ENCODE measurements at regions not wholly inside any gene's neighbourhood (a gene's known extent, or its start where the extent isn't known, plus 50 kb on each side); places are given as distances from the start of the nearest gene placed in this dataset.

- FAIRE-seq = no peak
Observed at GRCh38 chr3:17979911-17980310, 237.5 kb upstream of the TBC1D5 start.

DNA sequence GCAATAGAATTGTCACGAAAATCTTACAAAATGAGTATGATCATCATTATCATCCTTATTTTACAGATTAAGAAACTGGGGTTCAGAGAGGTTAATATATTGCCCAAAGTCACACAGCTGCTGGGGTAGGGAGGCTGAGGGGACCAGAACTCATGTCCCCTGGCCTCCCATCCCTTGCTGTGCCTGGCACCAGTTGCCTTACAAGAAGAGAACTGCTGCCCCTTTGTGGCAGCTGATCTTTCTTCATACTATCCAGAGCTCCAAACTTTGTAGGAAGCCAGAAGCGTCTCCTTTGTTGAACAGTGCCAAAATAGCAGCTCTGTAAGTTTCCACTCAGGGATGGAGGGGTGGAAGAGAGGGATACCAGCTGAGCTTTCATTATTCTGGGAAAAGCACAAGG is 236.8 kb upstream of the TBC1D5 start:
- TF ChIP-seq TAF1 (IDR thresholded peaks at IDR 0.05; ENCODE audit: low read depth, low read length) (no peak), POLR2A (IDR thresholded peaks at IDR 0.05; ENCODE audit: low read depth, low read length) (no peak), SPI1 (IDR thresholded peaks at IDR 0.05; ENCODE audit: low read depth, low read length) (no peak), POU2F2 (IDR thresholded peaks at IDR 0.05; ENCODE audit: low read depth, low read length) (no peak), PAX5 (IDR thresholded peaks at IDR 0.05; ENCODE audit: insufficient read depth, low read length, severe bottlenecking) (no peak), POLR2AphosphoS5 (IDR thresholded peaks at IDR 0.05; ENCODE audit: low read depth, low read length) (no peak)
- FAIRE-seq = no peak
- no peak for DNase-seq (ENCODE audit: insufficient read length, low spot score)

More at GRCh38 chr3:17979911-17980310, 237.5 kb upstream of the TBC1D5 start:
- no peak for DNase-seq (ENCODE audit: insufficient read length, low spot score)
- TF ChIP-seq TAF1 (IDR thresholded peaks at IDR 0.05; ENCODE audit: low read depth, low read length) (no peak), POU2F2 (IDR thresholded peaks at IDR 0.05; ENCODE audit: low read depth, low read length) (no peak), SPI1 (IDR thresholded peaks at IDR 0.05; ENCODE audit: low read depth, low read length) (no peak), POLR2AphosphoS5 (IDR thresholded peaks at IDR 0.05; ENCODE audit: low read depth, low read length) (no peak)

DNA sequence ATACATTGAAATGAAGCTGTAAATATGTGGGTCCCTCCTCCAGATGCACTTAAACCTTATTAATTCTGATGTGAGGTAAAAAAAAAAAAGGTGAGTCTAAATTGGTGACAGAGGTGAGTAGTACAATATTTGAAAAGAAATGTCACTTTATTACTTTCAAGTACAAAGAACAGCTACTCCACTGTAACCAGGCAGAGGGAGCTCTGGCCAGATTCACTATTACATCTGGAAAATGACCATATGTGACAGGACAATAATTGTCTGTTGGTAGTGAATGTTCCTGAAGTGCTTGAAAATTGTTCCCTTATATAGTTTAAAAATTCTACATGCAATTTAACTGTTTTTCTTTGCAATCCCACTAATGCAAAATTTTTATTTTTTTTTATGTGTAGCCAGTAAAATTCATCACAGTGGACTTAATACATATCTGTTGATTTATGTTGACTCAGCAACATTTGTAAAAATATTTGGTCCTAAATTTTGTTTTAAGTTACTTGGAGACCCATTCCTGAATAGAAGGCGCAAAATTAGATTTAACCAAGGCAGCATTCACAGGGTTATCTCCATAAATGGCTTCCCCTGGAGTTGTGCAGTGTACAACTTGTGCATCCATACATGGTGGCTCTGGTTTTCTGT is 231.9 kb upstream of the TBC1D5 start:
- DNase-seq (ENCODE audit: insufficient read length, low spot score) (no peak), FAIRE-seq (no peak)
- no peak for TF ChIP-seq SPI1 (IDR thresholded peaks at IDR 0.05; ENCODE audit: low read depth, low read length)
- no peak for TF ChIP-seq TAF1 (IDR thresholded peaks at IDR 0.05; ENCODE audit: low read depth, low read length)
- TF ChIP-seq POLR2AphosphoS5 (IDR thresholded peaks at IDR 0.05; ENCODE audit: low read depth, low read length) = no peak
- TF ChIP-seq POLR2A (IDR thresholded peaks at IDR 0.05; ENCODE audit: low read depth, low read length) = no peak
- TF ChIP-seq POU2F2 (IDR thresholded peaks at IDR 0.05; ENCODE audit: low read depth, low read length) = no peak
- no peak for TF ChIP-seq PAX5 (IDR thresholded peaks at IDR 0.05; ENCODE audit: insufficient read depth, low read length, severe bottlenecking)

DNA sequence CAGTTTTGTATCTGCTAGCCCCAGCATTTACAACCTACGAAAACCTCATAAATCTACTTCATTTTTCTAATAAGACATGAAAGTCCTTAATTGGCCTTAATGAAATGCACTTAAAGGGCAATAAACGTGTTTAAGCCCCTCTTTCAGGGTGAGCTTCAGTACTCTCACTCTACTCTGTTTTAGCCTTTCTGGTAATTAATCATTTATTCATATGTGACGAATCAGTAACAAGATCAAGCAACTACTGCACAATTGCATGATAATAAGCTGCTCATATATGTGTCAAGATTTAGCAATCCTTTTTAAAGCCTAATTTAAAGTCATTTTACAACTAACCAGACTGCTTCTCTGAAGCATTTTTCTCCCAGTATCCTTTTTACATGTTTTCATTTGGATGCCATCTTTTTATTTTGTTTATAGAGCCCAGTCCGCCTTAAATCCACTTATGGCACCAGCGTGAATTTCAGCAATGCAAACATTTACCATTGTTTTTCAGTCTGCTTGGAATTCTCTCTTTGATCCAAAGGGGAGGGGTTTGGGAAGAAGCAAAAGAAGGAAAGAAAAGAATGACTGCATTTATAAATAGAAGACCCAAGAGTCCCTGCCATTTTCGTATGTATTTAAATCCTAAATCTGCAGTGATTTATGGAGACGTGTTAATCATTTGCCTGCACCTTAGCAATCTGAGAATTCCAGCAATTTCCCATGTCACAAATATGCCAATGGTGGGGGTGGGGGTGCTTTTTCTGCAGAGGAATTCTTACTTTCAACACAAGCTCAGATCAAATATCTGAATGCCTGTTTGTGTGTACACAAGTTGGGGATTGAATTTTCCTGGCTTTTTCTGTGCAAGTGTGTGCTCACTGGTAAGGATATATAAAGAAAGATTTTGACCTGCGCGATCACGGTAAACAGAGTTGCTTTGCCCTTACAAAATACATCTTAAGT is 230.8 kb upstream of the TBC1D5 start:
- DNase-seq (ENCODE audit: insufficient read length, low spot score) = no peak

GRCh38 chr3:17972476-17972875 is 230.0 kb upstream of the TBC1D5 start:
- FAIRE-seq (no peak), DNase-seq (ENCODE audit: insufficient read length, low spot score) (no peak)
- TF ChIP-seq POU2F2 (IDR thresholded peaks at IDR 0.05; ENCODE audit: low read depth, low read length) (no peak), TAF1 (IDR thresholded peaks at IDR 0.05; ENCODE audit: low read depth, low read length) (no peak), SPI1 (IDR thresholded peaks at IDR 0.05; ENCODE audit: low read depth, low read length) (no peak)

More for the DNA sequence above, 230.8 kb upstream of the TBC1D5 start:
- no peak for TF ChIP-seq PAX5 (IDR thresholded peaks at IDR 0.05; ENCODE audit: insufficient read depth, low read length, severe bottlenecking)
- TF ChIP-seq POLR2AphosphoS5 (IDR thresholded peaks at IDR 0.05; ENCODE audit: low read depth, low read length) = no peak
- no peak for FAIRE-seq

- no peak for FAIRE-seq
Observed at GRCh38 chr3:17972030-17972429, 229.6 kb upstream of the TBC1D5 start.

GRCh38 chr3:17969985-17970568 is 227.6 kb upstream of the TBC1D5 start:
- no peak for DNase-seq (ENCODE audit: insufficient read length, low spot score)
- no peak for TF ChIP-seq TAF1 (IDR thresholded peaks at IDR 0.05; ENCODE audit: low read depth, low read length)
- TF ChIP-seq POLR2AphosphoS5 (IDR thresholded peaks at IDR 0.05; ENCODE audit: low read depth, low read length) = no peak
- TF ChIP-seq PAX5 (IDR thresholded peaks at IDR 0.05; ENCODE audit: insufficient read depth, low read length, severe bottlenecking) = no peak
- no peak for TF ChIP-seq SPI1 (IDR thresholded peaks at IDR 0.05; ENCODE audit: low read depth, low read length)
- no peak for TF ChIP-seq POLR2A (IDR thresholded peaks at IDR 0.05; ENCODE audit: low read depth, low read length)
- TF ChIP-seq POU2F2 (IDR thresholded peaks at IDR 0.05; ENCODE audit: low read depth, low read length) = no peak
- no peak for FAIRE-seq

More at GRCh38 chr3:17972030-17972429, 229.6 kb upstream of the TBC1D5 start:
- TF ChIP-seq POU2F2 (IDR thresholded peaks at IDR 0.05; ENCODE audit: low read depth, low read length) = no peak
- TF ChIP-seq POLR2A (IDR thresholded peaks at IDR 0.05; ENCODE audit: low read depth, low read length) = no peak
- TF ChIP-seq SPI1 (IDR thresholded peaks at IDR 0.05; ENCODE audit: low read depth, low read length) = no peak
- TF ChIP-seq POLR2AphosphoS5 (IDR thresholded peaks at IDR 0.05; ENCODE audit: low read depth, low read length) = no peak
- TF ChIP-seq PAX5 (IDR thresholded peaks at IDR 0.05; ENCODE audit: insufficient read depth, low read length, severe bottlenecking) = no peak
- TF ChIP-seq TAF1 (IDR thresholded peaks at IDR 0.05; ENCODE audit: low read depth, low read length) = no peak
- DNase-seq (ENCODE audit: insufficient read length, low spot score) = no peak

- TF ChIP-seq POLR2AphosphoS5 (IDR thresholded peaks at IDR 0.05; ENCODE audit: low read depth, low read length) (no peak), POLR2A (IDR thresholded peaks at IDR 0.05; ENCODE audit: low read depth, low read length) (no peak), TAF1 (IDR thresholded peaks at IDR 0.05; ENCODE audit: low read depth, low read length) (no peak), PAX5 (IDR thresholded peaks at IDR 0.05; ENCODE audit: insufficient read depth, low read length, severe bottlenecking) (no peak), POU2F2 (IDR thresholded peaks at IDR 0.05; ENCODE audit: low read depth, low read length) (no peak)
- no peak for DNase-seq (ENCODE audit: insufficient read length, low spot score)
- no peak for FAIRE-seq
Observed at GRCh38 chr3:17969244-17969643, 226.8 kb upstream of the TBC1D5 start.

DNA sequence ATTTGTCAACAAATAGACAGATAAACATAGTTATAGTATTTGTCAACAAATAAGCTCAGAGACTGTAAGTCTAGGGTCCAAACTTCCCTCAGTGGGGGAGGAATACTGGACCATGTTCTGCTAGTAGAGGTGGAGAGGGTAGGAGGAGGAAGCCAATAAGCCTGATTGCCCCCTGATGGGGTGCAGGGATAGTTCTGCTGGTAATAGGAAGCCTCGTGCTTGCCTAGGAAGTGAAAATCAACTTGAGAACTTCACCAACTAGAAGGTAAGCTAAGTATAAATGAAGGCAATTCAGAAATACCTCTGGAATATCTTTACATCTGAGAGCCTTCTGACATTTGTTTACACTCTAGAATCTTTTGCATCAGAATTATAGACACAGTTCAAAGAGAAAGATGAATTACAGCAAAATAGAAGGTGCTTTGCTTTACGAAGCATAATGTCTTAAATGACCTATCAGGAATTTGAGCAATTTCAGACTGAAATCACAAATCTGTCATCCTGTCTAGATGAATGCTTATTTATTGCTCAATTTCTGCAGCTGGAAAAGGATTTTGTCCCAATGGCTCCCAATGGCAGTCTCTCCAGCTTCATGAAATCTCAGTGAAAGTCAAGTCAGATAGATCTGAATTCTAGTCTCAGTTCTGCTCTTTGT is 225.6 kb upstream of the TBC1D5 start:
- FAIRE-seq = no peak

More for the DNA sequence above, 225.6 kb upstream of the TBC1D5 start:
- TF ChIP-seq POU2F2 (IDR thresholded peaks at IDR 0.05; ENCODE audit: low read depth, low read length) (no peak), POLR2A (IDR thresholded peaks at IDR 0.05; ENCODE audit: low read depth, low read length) (no peak), SPI1 (IDR thresholded peaks at IDR 0.05; ENCODE audit: low read depth, low read length) (no peak), POLR2AphosphoS5 (IDR thresholded peaks at IDR 0.05; ENCODE audit: low read depth, low read length) (no peak), TAF1 (IDR thresholded peaks at IDR 0.05; ENCODE audit: low read depth, low read length) (no peak), PAX5 (IDR thresholded peaks at IDR 0.05; ENCODE audit: insufficient read depth, low read length, severe bottlenecking) (no peak)
- DNase-seq (ENCODE audit: insufficient read length, low spot score) = no peak

All from GM12891 (cell line).